GM23248 (cell line): ENCODE measurements at regions not wholly inside any gene's neighbourhood (a gene's known extent, or its start where the extent isn't known, plus 50 kb on each side); places are given as distances from the start of the nearest gene placed in this dataset.
A peak's percentile ranks its signal among the peaks of the same experiment; 100 is the strongest.

Experiments used
- DNase-seq: peaks from one replicate; pipeline ENCODE4 v3.0.0-alpha.2; 2015
- H2AFZ ChIP-seq: fragments of 200-600 bp; sonication (generic); 2 replicates; pipeline ENCODE4 v1.6.1; 2016; ENCODE audit warnings: antibody characterized with exemption
- H3F3A ChIP-seq: fragments of 200-600 bp; sonication (generic); 2 replicates; pipeline ENCODE4 v1.6.1; 2016; ENCODE audit warnings: mild to moderate bottlenecking, antibody characterized with exemption, mixed run types; ENCODE audit not compliant: insufficient read depth
- H3K27ac ChIP-seq: fragments of 200-600 bp; sonication (generic); 2 replicates; pipeline ENCODE4 v1.5.1; 2016; ENCODE audit warnings: mild to moderate bottlenecking
- H3K27me3 ChIP-seq: fragments of 200-600 bp; sonication (generic); replicated peaks from 2 replicates; pipeline ENCODE4 v1.6.1; 2016; ENCODE audit warnings: mild to moderate bottlenecking; ENCODE audit not compliant: insufficient read depth
- H3K36me3 ChIP-seq: fragments of 200-600 bp; sonication (generic); 2 replicates; pipeline ENCODE4 v1.6.1; 2016; ENCODE audit warnings: low read depth, mild to moderate bottlenecking
- H3K4me1 ChIP-seq: fragments of 200-600 bp; sonication (generic); 2 replicates; pipeline ENCODE4 v1.6.1; 2016; ENCODE audit warnings: mild to moderate bottlenecking; ENCODE audit not compliant: insufficient read depth
- H3K4me2 ChIP-seq: fragments of 200-600 bp; sonication (generic); one replicate; pipeline ENCODE4 v1.6.1; 2016; ENCODE audit warnings: mild to moderate bottlenecking; ENCODE audit not compliant: unreplicated experiment
- H3K4me3 ChIP-seq: fragments of 200-600 bp; sonication (generic); 2 replicates; pipeline ENCODE4 v1.5.1; 2016; ENCODE audit warnings: mild to moderate bottlenecking
- H3K79me2 ChIP-seq: fragments of 200-600 bp; sonication (generic); 2 replicates; pipeline ENCODE4 v1.6.1; 2016; ENCODE audit warnings: mild to moderate bottlenecking; ENCODE audit not compliant: insufficient read depth
- H3K9ac ChIP-seq: fragments of 200-600 bp; sonication (generic); 2 replicates; pipeline ENCODE4 v1.6.1; 2016; ENCODE audit warnings: mild to moderate bottlenecking
- H3K9me2 ChIP-seq: fragments of 200-600 bp; sonication (generic); 2 replicates; pipeline ENCODE4 v1.6.1; 2016; ENCODE audit warnings: mixed run types, mild to moderate bottlenecking, moderate library complexity; ENCODE audit not compliant: insufficient read depth
- H3K9me3 ChIP-seq: fragments of 200-600 bp; sonication (generic); one replicate; pipeline ENCODE4 v1.6.1; 2017; ENCODE audit warnings: low read depth
- H4K20me1 ChIP-seq: fragments of 200-600 bp; sonication (generic); 2 replicates; pipeline ENCODE4 v1.6.0; 2016; ENCODE audit not compliant: insufficient read depth
- EZH2 ChIP-seq: fragments of 200-600 bp; sonication (generic); IDR thresholded peaks from 2 replicates; pipeline ENCODE4 v1.6.1; 2018; ENCODE audit warnings: antibody characterized with exemption, mild to moderate bottlenecking; ENCODE audit not compliant: insufficient read depth, poor library complexity, severe bottlenecking
- EZH2phosphoT487 ChIP-seq: fragments of 200-600 bp; sonication (generic); IDR thresholded peaks from 2 replicates; pipeline ENCODE4 v1.6.1; 2018; ENCODE audit warnings: antibody characterized with exemption, moderate library complexity, mild to moderate bottlenecking, low read depth; ENCODE audit not compliant: insufficient read depth
- WGBS, 2 experiments: methylation state at CpG; one replicate each; pipeline ENCODE4 v1.1.6; 2015 to 2017; ENCODE audit warnings: low lambda C conversion rate in 2 of 2, low coverage in 1 of 2; ENCODE audit errors: missing lambda C conversion rate in 2 of 2; 5-methylcytosine and 5-hydroxymethylcytosine counted together
- in situ Hi-C: fragments of 300-500 bp; cut with MboI; formaldehyde crosslinking; loops from 2 replicates; pipeline ENCODE4 v1.15.0; 2020

GRCh38 chrX:68588602-68589371 lies 58.7 kb upstream of the STARD8 start:
- Histone ChIP-seq H3K27ac (no peak overlapping the region), H3K9ac (no peak overlapping the region), H3K4me2 (no peak overlapping the region), H3F3A (no peaks in the 10 kb centered on the region), H3K9me2 (no peaks in the 10 kb centered on the region), H3K4me3 (no peak overlapping the region), H3K27me3 (no peaks in the 10 kb centered on the region), H3K4me1 (no peaks in the 10 kb centered on the region), H3K9me3 (no peaks in the 10 kb centered on the region), H4K20me1 (no peaks in the 10 kb centered on the region), H3K79me2 (no peaks in the 10 kb centered on the region), H3K36me3 (no peaks in the 10 kb centered on the region), H2AFZ (no peak overlapping the region)
- 40% methylated on average over 4 to 7 of the region's 7 CpGs for WGBS, 2 experiments
- TF ChIP-seq EZH2 (no peak), EZH2phosphoT487 (no peak)
- in situ Hi-C loops, result no loop called here
- DNase-seq, result peak; percentile 8

GRCh38 chrX:68589372-68589753 lies 58.1 kb upstream of the STARD8 start:
- Histone ChIP-seq H3K79me2 (no peaks in the 10 kb centered on the region), H2AFZ (no peak overlapping the region), H3K9ac (no peak overlapping the region), H3F3A (no peaks in the 10 kb centered on the region), H3K4me2 (no peak overlapping the region), H3K4me3 (no peak overlapping the region), H3K27me3 (no peaks in the 10 kb centered on the region), H3K36me3 (no peaks in the 10 kb centered on the region), H3K9me2 (no peaks in the 10 kb centered on the region), H3K27ac (no peak overlapping the region), H3K9me3 (no peaks in the 10 kb centered on the region), H4K20me1 (no peaks in the 10 kb centered on the region), H3K4me1 (no peaks in the 10 kb centered on the region)
- in situ Hi-C loops, result no loop called here
- TF ChIP-seq EZH2, result no peak
- TF ChIP-seq EZH2phosphoT487, result no peak
- DNase-seq, result no peak

- no peak overlapping the region for H3K27ac ChIP-seq
- H3K79me2 ChIP-seq, result no peaks in the 10 kb centered on the region
- no peak for TF ChIP-seq EZH2phosphoT487
- DNase-seq, result no peak
- 38 to 56% methylated on average over 4 of the region's 4 CpGs for WGBS, 2 experiments
- no peaks in the 10 kb centered on the region for H3K36me3 ChIP-seq
- H3K9me3 ChIP-seq, result no peaks in the 10 kb centered on the region
- no peaks in the 10 kb centered on the region for H3F3A ChIP-seq
- no peaks in the 10 kb centered on the region for H3K4me1 ChIP-seq
- no peaks in the 10 kb centered on the region for H3K9me2 ChIP-seq
- H3K27me3 ChIP-seq, result no peaks in the 10 kb centered on the region
- H3K4me2 ChIP-seq, result no peak overlapping the region
- H4K20me1 ChIP-seq, result no peaks in the 10 kb centered on the region
- H3K4me3 ChIP-seq, result no peak overlapping the region
- H3K9ac ChIP-seq, result no peak overlapping the region
- no peak overlapping the region for H2AFZ ChIP-seq
- in situ Hi-C loops, result no loop called here
Measured at GRCh38 chrX:68594769-68595168, 52.7 kb upstream of the STARD8 start.

GRCh38 chrX:68596871-68597270 lies 50.6 kb upstream of the STARD8 start:
- H3K4me1 ChIP-seq, result no peaks in the 10 kb centered on the region
- no peaks in the 10 kb centered on the region for H3K27me3 ChIP-seq
- no peaks in the 10 kb centered on the region for H3F3A ChIP-seq
- WGBS, 2 experiments, result 78 to 100% methylated on average over 3 of the region's 3 CpGs
- no peak overlapping the region for H3K4me2 ChIP-seq
- no peaks in the 10 kb centered on the region for H3K9me2 ChIP-seq
- H3K9ac ChIP-seq, result no peak overlapping the region
- no peak for DNase-seq
- no peaks in the 10 kb centered on the region for H4K20me1 ChIP-seq
- no peak overlapping the region for H3K27ac ChIP-seq
- no peak overlapping the region for H2AFZ ChIP-seq
- H3K9me3 ChIP-seq, result no peaks in the 10 kb centered on the region
- no peaks in the 10 kb centered on the region for H3K79me2 ChIP-seq
- in situ Hi-C loops, result no loop called here
- TF ChIP-seq EZH2 (no peak), EZH2phosphoT487 (no peak)
- H3K4me3 ChIP-seq, result no peak overlapping the region
- no peaks in the 10 kb centered on the region for H3K36me3 ChIP-seq
